Testis (tissue), 2 donors: ENCODE measurements at regions not wholly inside any gene's neighbourhood (a gene's known extent, or its start where the extent isn't known, plus 50 kb on each side); places are given as distances from the start of the nearest gene placed in this dataset.

Experiments
- CTCF ChIP-seq, 3 experiments: fragments of 450-650 bp in 2 of 3; fragments of 200-600 bp in 1 of 3; sonication (generic) in 1 of 3; IDR thresholded peaks; one replicate each; pipeline ENCODE4 v1.5.1; 2016 to 2019; ENCODE audit warnings: antibody characterized with exemption in 3 of 3, mild to moderate bottlenecking in 2 of 3, moderate library complexity in 1 of 3
- POLR2A ChIP-seq: fragments of 450-650 bp; IDR thresholded peaks from one replicate; pipeline ENCODE4 v1.6.1; 2017; ENCODE audit warnings: antibody characterized with exemption, mild to moderate bottlenecking, moderate library complexity

- TF ChIP-seq CTCF (IDR thresholded peaks at IDR 0.05) (no peak), POLR2A (no peak)
These were observed 673.1 kb upstream of the FSHR start for GRCh38 chr2:49827366-49827765.
